ENCODE measurements at regions not wholly inside any gene's neighbourhood (a gene's known extent, or its start where the extent isn't known, plus 50 kb on each side); places are given as distances from the start of the nearest gene placed in this dataset.

GRCh38 chr1:199083680-199084079 lies 444.8 kb downstream of the PTPRC start:
- TF ChIP-seq, protein P1, sequence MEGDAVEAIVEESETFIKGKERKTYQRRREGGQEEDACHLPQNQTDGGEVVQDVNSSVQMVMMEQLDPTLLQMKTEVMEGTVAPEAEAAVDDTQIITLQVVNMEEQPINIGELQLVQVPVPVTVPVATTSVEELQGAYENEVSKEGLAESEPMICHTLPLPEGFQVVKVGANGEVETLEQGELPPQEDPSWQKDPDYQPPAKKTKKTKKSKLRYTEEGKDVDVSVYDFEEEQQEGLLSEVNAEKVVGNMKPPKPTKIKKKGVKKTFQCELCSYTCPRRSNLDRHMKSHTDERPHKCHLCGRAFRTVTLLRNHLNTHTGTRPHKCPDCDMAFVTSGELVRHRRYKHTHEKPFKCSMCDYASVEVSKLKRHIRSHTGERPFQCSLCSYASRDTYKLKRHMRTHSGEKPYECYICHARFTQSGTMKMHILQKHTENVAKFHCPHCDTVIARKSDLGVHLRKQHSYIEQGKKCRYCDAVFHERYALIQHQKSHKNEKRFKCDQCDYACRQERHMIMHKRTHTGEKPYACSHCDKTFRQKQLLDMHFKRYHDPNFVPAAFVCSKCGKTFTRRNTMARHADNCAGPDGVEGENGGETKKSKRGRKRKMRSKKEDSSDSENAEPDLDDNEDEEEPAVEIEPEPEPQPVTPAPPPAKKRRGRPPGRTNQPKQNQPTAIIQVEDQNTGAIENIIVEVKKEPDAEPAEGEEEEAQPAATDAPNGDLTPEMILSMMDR (IDR thresholded peaks at IDR 0.05): no peak
- TF ChIP-seq POLR2A (IDR thresholded peaks at IDR 0.05): no peak
